A673 (cell line): ENCODE measurements at regions not wholly inside any gene's neighbourhood (a gene's known extent, or its start where the extent isn't known, plus 50 kb on each side); places are given as distances from the start of the nearest gene placed in this dataset.

Experiments
- BruUV-seq: library from RNA; stranded (reverse); fragments of 400-500 nt; replicated peaks from 2 replicates; lab custom pipeline; 2021; lab: Mats Ljungman, UMichigan
- CTCF ChIA-PET: fragments of 300-600 bp; sonication (Branson Sonifier 250); formaldehyde crosslinking; loops from one replicate; lab custom pipeline; 2022; ENCODE audit warnings: antibody characterized with exemption; lab: Charles Lee
- POLR2A ChIA-PET: fragments of 300-600 bp; sonication (Branson Sonifier 250); formaldehyde crosslinking; loops from one replicate; lab custom pipeline; 2022; ENCODE audit warnings: antibody characterized with exemption; ENCODE audit not compliant: low non-redundant PET; lab: Charles Lee
- DNase-seq: peaks from one replicate; pipeline ENCODE4 v3.0.0-alpha.2; 2015; ENCODE audit warnings: low spot score
- H3K27ac ChIP-seq: fragments of 200-600 bp; sonication (generic); 2 replicates; pipeline ENCODE4 v1.5.1; 2016; ENCODE audit warnings: mixed run types, low read depth, mild to moderate bottlenecking, mixed read lengths, antibody characterized with exemption, low read length; ENCODE audit not compliant: poor library complexity, severe bottlenecking
- H3K27me3 ChIP-seq: fragments of 200-600 bp; sonication (generic); replicated peaks from 2 replicates; pipeline ENCODE4 v1.6.1; 2017; ENCODE audit warnings: mixed run types, low read depth, mild to moderate bottlenecking, mixed read lengths, antibody characterized with exemption, low read length; ENCODE audit not compliant: insufficient read depth, poor library complexity
- H3K36me3 ChIP-seq: fragments of 200-600 bp; sonication (generic); 2 replicates; pipeline ENCODE4 v1.6.1; 2016; ENCODE audit warnings: mixed run types, mild to moderate bottlenecking, mixed read lengths, antibody characterized with exemption, low read length; ENCODE audit not compliant: insufficient read depth, poor library complexity, severe bottlenecking
- H3K4me1 ChIP-seq: fragments of 200-600 bp; sonication (generic); 2 replicates; pipeline ENCODE4 v1.6.1; 2017; ENCODE audit warnings: mixed run types, mild to moderate bottlenecking, mixed read lengths, antibody characterized with exemption, low read length; ENCODE audit not compliant: insufficient read depth, poor library complexity, severe bottlenecking
- H3K4me3 ChIP-seq: fragments of 200-600 bp; sonication (generic); 2 replicates; pipeline ENCODE4 v1.5.1; 2016; ENCODE audit warnings: low read depth, mixed run types, mild to moderate bottlenecking, mixed read lengths, low read length; ENCODE audit not compliant: poor library complexity, severe bottlenecking
- H3K9me3 ChIP-seq: fragments of 200-600 bp; sonication (generic); 2 replicates; pipeline ENCODE4 v1.6.1; 2016; ENCODE audit warnings: mixed run types, low read depth, mild to moderate bottlenecking, mixed read lengths, antibody characterized with exemption, low read length; ENCODE audit not compliant: poor library complexity, severe bottlenecking
- EZH2 ChIP-seq: fragments of 200-600 bp; sonication (generic); IDR thresholded peaks from 2 replicates; pipeline ENCODE4 v1.6.1; 2017; ENCODE audit warnings: borderline replicate concordance, low read depth, mild to moderate bottlenecking, mixed read lengths, antibody characterized with exemption, low read length; ENCODE audit not compliant: poor library complexity, severe bottlenecking
- intact Hi-C: fragments of 100-400 bp; cut with micrococcal nuclease; formaldehyde crosslinking; loops from one replicate; pipeline ENCODE4 v1.10.0; 2022; ENCODE audit not compliant: unreplicated experiment
- TF ChIP-seq, protein P1 (sequence below): fragments of 300-800, 200-600 bp; sonication (generic); conservative IDR thresholded peaks from 2 replicates; pipeline ENCODE4 v1.5.1; 2017; ENCODE audit warnings: low read depth, mild to moderate bottlenecking, antibody characterized with exemption, low read length, moderate library complexity, mixed read lengths

DNA sequence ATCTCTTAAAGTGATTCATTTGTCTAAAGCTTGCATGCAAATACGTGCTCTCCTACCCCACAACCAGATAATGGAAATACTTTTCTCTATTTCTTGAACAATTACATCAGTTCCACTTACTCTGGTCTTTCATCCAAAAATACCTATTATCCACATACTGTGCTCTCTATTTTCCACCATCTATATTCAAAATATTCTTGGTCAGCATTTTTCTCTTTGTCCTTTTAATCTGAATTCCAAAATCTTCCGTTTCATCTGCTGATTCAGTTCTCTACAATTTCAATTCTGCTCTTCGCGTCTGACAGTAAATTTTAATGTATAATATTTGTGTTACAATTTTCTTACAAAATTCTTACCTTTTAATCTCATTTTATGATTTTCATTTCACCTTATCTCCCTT lies 110.3 kb downstream of the ZNF648 start:
- POLR2A ChIA-PET, result no interaction called here
- TF ChIP-seq, protein P1, sequence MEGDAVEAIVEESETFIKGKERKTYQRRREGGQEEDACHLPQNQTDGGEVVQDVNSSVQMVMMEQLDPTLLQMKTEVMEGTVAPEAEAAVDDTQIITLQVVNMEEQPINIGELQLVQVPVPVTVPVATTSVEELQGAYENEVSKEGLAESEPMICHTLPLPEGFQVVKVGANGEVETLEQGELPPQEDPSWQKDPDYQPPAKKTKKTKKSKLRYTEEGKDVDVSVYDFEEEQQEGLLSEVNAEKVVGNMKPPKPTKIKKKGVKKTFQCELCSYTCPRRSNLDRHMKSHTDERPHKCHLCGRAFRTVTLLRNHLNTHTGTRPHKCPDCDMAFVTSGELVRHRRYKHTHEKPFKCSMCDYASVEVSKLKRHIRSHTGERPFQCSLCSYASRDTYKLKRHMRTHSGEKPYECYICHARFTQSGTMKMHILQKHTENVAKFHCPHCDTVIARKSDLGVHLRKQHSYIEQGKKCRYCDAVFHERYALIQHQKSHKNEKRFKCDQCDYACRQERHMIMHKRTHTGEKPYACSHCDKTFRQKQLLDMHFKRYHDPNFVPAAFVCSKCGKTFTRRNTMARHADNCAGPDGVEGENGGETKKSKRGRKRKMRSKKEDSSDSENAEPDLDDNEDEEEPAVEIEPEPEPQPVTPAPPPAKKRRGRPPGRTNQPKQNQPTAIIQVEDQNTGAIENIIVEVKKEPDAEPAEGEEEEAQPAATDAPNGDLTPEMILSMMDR, result no peak
- TF ChIP-seq EZH2, result no peak
- no peak overlapping the region for H3K4me3 ChIP-seq
- H3K36me3 ChIP-seq, result no peaks in the 10 kb centered on the region
- CTCF ChIA-PET, result no interaction called here
- H3K4me1 ChIP-seq, result no peaks in the 10 kb centered on the region
- intact Hi-C loops, result no loop called here
- H3K9me3 ChIP-seq, result no peaks in the 10 kb centered on the region
- H3K27ac ChIP-seq, result no peak overlapping the region
- no peaks in the 10 kb centered on the region for H3K27me3 ChIP-seq
- DNase-seq, result no peak
- no TSS peak for BruUV-seq

- Histone ChIP-seq H3K27me3 (no peaks in the 10 kb centered on the region), H3K27ac (no peak overlapping the region), H3K9me3 (no peaks in the 10 kb centered on the region), H3K4me1 (no peaks in the 10 kb centered on the region), H3K36me3 (no peaks in the 10 kb centered on the region), H3K4me3 (no peak overlapping the region)
- ChIA-PET CTCF (no interaction called here), POLR2A (no interaction called here)
- TF ChIP-seq, protein P1, result no peak
- TF ChIP-seq EZH2, result no peak
- no peak for DNase-seq
- intact Hi-C loops, result no loop called here
- no TSS peak for BruUV-seq
Observed at GRCh38 chr1:181949500-181949899, 112.0 kb downstream of the ZNF648 start.

- no TSS peak for BruUV-seq
- DNase-seq, result no peak
- Histone ChIP-seq H3K9me3 (no peaks in the 10 kb centered on the region), H3K27me3 (no peaks in the 10 kb centered on the region), H3K36me3 (no peaks in the 10 kb centered on the region), H3K4me3 (no peak overlapping the region), H3K4me1 (no peaks in the 10 kb centered on the region), H3K27ac (no peak overlapping the region)
- POLR2A ChIA-PET, result no interaction called here
- TF ChIP-seq, protein P1, result no peak
- no peak for TF ChIP-seq EZH2
- intact Hi-C loops, result no loop called here
- CTCF ChIA-PET, result no interaction called here
Observed at GRCh38 chr1:181948372-181948771, 113.1 kb downstream of the ZNF648 start.
